Renal pelvis (tissue), 1 donor: ENCODE measurements at regions not wholly inside any gene's neighbourhood (a gene's known extent, or its start where the extent isn't known, plus 50 kb on each side); places are given as distances from the start of the nearest gene placed in this dataset.
A peak's percentile ranks its signal among the peaks of the same experiment; 100 is the strongest.

Experiments used
- DNase-seq: peaks from one replicate; pipeline ENCODE4 v3.0.0-alpha.2; 2013

DNA sequence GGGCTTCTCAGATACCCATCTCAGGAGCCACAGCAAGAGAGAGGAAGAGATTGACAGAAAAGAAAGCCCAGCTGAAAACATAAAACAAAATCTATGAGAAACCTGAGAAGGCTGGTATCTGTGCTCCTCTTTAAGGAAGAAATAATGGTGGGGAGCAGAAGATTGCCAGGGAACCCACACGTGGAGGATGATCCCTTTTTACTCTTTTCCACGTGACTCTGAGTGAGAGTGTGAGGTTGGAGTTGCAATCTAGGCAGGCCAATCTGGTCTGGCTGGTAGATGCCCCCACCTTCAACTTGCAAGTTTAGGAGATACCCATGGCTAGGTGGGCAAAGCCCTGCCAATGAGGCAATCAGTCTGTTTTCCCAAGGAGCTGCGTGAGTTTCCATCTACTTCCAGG, 202.3 kb downstream of the TENT4A start:
- no peak for DNase-seq

DNA sequence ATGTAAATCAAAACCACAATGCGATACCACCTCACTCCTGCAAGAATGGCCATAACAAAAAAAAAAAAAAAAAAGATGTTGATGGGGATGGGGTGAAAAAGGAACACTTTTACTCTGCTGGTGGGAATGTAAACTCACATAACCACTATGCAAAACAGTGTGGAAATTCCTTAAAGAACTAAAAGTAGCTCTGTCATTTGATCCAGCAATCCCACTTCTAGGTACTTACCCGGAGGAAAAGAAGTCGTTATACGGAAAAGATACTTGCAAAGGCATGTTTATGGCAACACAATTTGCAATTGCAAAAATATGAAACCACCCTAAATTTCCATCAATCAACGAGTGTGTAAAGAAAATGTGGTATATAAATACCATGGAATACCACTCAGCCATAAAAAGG, 205.0 kb downstream of the TENT4A start:
- DNase-seq, result no peak

DNA sequence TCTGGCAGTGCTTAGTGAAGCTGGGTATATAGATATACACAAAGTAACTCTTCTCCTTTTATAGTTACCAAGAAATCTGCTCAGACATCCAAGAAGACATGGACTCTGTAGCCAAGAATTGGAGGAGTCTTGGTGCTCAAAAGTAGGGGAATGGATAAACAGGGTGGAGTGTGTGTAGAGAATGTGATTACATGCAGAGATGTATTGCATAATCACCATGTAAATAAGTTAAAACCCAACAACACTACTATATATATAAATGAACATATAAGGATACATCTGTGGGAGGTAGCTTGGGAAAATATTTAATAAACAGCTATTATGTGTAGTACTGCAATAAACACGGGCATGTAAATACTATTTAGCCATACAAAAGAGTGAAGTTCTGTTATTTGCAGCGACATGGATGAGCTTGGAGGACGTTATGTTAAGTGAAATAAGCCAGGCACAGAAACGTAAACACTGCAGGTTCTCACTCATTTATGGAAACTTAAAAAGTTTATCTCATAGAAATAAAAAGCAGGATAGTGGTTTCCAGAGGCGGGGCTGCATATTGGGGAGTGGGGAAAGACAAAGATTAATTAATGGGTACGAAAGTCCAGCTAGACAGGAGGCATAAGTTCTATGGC, 207.5 kb downstream of the TENT4A start:
- DNase-seq, result no peak

DNA sequence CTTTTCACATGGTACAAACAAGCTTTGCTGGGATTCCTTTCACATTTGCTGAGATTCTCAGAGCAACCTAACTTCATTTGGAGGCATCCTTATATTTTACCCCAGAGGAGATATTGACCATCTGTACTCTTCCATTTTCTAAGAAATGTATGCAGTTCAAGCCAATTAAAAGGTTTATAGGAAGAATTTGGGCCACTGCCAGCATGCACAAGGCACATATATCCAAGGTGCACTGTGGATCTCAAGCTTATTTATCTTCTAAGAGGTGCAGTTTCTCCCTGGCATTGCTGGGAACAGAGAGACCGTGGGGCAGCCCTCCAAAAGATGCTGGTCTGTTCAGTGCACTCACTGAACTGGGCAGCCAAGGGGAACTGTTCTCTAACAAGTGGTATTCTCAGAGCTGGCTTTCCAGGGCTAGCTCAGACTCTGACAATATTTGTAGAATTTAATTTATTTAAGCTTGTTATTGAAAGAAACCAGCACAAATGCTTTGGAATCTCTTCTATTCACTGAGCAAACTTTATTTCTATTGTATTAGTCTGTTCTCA, 213.3 kb downstream of the TENT4A start:
- DNase-seq, result no peak

DNA sequence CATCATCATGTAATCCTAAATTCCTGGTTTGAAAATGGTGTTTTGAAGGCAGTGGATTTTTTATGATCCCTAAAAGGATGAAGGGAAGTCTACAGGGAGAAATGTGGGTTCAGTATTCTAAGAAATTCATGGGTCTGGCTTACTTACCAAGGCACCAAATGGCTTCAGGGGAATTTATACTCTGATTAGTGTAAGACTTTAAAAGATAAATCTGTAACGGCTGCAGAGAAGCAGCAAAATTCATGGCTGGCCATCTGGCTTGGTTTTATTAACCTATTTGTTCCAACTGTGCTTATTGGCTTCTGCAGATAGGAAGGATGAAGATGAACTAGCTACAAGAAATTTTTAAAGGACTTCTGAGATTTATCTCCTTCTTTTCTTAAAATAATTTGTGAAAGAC, 222.8 kb downstream of the TENT4A start:
- DNase-seq, result no peak

DNA sequence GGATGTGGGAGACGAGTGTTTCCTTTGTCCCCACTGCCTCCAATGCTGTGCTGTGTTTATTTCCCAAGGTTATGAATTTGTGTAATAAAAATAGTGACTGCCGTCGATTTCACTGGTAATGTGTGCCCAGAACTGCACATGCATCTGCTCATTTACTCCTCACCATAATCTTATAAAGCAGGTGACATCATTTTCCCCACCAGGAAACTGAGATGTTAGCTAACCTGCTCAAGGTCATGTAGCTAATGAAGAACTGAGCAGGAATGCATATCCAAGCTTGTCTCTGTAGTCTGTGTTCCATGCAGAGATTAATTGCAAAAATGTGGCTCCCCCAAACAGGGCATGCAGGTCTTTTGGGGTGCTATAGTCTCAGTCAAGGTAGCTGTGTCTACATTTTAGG, 224.4 kb downstream of the TENT4A start:
- no peak for DNase-seq

DNA sequence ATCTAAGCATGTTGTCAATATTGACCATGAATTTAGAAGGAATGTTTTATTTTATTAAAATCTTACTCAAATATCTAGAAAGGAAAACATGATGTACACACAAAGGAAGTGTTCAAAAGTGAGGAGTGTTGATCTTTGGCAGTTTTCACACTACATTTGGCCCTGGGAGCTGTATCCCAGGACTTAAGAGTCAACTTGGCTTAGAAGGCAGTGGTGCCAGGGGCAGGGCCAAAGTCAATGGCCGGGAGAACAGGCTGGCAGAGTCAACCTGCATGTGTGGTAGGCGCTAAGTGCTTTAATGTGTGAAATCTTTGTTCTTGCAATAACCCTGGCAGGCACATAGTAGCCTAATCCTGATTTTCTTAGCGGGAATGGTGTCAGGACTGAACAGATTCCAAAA, 228.4 kb downstream of the TENT4A start:
- no peak for DNase-seq

DNA sequence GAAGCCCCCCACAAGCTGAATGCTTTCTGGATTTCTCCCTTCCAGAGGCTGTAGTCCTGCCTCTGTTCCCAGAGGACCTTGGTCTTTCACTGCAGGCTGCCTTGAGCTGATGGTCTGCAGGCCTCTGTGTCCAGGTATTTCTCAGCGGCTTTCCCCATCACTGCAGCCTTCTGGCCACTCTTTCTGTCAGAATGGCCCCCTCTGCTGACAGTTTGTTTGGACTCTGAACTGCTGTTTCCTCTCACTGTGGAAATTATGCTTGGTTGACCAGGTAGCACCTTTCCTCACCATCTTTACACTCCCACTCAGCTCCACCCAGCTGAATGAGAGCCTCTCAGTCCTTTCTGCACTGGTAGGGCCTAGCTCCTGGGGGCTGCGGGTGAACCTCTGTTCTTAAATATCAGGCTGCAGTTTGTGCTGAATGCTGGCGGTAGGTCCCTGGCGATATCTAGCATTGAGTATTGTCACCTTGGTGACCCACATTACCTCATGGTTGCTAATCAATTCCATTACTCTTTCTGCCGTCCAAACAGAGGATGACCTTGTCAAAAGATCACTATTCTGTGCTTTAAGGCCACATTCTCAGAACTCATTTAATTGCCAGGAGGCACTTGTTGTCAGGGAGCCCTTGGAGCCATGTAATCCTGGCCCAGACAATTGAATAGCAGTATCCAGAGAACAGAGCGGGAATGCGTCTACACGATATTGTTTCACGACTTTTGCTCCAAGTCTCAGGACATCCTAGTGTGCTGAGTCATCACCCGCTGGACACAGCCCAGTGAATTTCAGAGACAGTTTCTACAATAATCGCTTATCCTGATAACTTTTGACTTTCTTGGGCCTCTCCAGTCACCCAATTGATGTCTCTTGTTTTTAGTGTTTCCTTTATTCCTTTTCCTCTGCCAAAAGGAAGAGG, 230.2 kb downstream of the TENT4A start:
- DNase-seq, result no peak

DNA sequence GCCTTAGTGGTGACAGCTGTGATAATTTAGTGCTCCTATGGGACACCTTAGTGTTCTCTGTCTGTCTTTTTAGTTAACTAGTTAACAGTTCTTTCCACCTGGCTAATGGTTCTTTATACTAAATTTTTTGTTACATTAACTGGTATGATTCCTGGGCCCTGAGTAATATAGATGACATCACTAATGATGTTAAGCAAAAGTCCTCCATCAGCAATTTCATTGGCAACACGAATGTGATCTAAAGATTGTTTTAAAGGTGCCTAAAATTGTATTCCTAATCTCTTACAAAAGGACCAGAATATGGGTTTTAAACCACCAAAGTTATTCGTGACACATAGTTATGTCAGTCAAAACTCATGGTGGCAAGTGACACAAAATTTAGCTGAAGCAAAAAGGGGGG, 235.3 kb downstream of the TENT4A start:
- DNase-seq, result no peak

DNA sequence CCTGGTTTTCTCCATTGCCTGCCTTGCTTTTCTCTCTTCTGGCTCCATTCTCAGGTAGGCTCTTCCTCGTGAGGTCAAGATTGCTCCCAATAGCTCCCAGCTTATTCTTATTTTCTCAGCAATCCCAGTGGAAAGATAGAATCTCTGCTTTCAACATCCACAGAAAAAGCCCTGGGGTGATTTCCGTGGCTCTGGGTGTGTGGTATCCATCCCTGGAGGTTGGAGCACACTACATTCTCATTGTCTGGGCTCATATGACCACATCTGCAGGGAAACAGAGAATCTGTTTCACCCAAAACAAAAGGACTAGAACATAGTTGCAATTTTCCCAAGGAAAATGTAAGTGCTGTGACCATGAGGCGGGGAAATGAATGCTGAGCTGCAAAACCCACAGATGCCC, 236.0 kb downstream of the TENT4A start:
- no peak for DNase-seq

DNA sequence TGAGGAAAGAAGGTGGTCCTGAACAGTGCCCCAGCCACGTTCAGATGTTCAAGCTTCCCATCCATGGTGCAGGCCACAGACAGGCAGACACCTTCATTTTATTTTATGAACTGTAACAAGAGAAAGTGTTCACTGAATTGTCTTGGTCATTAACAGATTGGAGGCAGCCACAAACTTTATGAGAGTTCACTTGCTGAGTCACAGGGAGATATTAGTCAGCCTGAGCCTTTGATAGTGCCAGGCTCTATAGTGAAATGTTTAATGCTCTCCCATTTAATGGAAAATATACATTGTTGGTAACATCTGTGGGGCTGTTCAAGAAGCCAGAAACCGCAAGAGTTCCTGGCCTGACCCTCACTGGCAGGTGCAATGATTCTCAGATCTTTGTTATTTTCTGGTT, 237.0 kb downstream of the TENT4A start:
- DNase-seq, result no peak

DNA sequence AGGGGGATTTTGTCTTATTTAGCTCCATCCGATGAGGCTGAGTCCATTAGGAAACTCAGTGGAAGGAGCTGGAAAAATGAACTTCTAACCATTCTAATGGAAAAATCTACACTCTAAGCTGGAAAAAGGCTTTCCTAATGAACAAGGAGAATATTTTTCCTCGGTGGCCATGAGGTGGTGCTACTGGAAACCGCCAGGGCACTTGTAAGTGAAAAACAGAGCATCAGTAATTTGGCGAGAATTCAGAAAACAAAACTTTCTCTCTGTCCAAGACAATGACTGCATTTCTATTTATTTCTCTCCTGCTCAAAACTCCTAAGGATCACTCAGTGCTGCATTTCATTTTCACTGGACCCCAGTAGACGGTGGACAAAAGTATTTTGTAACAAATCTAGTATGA, 237.6 kb downstream of the TENT4A start:
- DNase-seq, result no peak

DNA sequence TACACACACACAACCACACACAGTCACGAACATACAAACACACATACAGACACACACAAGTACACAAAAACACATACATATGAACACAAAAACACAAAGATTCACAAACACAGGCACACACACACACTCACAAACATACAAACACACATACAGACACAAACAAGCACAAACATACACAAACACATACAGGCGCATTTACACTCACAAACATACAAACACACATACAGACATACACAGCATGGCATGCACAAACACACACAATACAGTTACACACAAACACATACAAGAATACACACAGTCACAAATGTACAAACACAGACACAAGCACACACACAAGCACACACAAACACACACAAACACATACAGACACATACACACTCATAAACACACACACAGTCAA, 247.9 kb downstream of the TENT4A start:
- DNase-seq, result no peak

DNA sequence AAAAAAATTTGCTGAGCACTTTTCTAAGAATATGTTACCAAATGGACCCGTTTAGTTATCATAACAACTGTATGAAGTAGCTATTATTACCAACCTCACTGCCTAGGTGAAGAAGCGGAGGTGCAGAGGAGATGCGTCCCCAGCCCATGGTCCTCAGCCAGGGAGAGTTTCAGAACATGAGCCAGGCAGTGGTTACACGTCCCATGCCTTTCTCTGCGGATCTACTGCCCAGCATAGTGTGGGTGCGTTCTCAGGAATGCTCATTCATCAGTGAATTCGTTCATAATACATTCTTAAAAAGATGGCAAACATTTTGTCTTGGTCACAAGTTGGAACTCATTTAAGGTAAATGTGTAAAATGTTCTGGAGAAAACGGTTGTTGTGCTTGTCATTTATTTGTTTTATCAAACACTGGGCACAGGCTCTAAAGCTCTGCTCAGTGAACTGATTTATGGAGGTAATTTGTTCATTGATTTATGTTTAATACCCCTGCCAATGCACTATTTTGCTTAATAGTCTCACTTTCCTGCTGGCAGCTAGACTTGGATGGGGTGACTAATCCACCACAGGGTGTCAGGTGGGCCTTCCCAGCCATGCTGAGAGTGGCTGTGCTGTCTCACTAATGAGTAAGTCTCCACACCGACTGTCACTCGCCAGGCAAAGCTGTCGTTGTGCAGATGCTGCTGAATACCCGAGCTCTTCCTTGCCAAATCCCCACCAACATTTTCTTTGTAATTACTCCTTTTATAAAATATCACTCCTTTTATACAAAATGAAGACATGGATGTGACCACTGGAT, 248.8 kb downstream of the TENT4A start:
- no peak for DNase-seq

DNA sequence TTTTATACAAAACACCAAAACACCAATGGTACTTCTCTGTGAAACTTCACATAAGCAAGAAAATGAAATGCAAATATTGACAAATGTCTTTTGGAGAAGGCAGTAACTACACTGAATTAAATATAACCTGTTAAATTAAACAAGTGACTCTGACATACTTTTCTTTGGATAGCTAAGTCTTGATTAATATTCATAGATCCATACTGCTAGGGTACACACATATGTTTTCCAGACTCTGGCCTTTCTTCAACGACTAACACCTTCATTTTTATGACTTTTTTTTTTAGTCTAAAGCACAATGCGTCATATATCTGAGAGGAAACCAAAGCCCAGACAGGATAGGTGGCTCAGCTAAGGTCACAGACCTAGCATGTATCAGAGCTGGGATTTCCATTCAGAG, 263.7 kb downstream of the TENT4A start:
- DNase-seq, result no peak

DNA sequence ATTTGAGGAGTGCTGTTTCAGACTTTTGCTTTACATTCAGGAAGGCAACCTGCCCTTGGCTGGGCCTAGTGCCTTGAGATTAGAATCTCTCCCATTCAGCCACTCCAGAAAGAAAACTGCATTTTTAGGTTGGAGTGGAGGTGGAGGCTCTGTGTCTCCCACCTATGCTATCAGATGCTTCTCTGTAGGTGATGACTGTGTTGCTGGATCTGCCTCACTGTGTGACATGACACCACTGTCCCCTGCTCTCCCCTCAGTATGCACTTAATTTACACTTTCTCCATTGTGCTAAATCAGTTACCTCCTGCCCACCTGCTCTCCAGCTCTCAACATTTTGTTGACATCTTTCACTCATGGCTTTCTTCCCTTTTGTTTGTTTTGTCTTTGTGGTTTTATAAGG, 265.8 kb downstream of the TENT4A start:
- no peak for DNase-seq

DNA sequence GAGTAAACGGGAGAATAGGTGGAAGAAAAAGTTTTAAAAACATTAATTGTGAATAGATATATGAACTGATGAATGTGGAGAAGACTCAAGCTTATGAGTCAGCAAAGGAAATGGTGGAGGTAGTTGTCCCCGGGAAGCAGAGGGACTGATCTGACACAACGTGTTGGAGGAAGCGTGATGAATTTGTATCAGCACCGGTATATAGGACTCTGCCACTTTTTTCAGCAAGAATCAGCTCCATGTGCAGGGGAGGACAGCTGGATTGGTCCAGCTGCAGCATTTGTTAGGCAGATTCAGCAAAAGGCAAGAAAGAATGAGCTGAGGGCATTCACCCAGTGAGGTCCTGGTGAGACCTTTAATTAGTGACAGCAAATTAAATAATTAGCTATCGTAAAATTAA, 276.0 kb downstream of the TENT4A start:
- DNase-seq, result no peak

DNA sequence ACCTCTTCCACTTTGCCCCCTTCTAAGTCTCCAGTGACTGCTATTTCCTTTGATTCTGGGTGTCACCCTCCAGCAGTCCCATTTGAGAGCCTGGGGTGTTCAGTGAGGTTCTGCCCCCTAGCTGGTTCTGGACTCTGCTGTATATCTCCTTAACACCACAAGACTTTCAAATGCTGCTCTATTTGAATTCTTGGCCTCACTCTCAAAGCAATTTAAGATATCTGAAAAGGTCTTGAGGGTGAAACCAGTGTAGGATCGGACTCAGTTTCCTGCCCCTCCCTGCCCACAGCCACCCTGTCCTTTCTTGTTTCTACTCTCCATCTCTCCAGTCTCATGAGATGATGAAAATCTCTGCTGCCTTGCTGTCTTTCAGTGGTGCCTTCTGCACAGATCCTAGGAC, 280.9 kb downstream of the TENT4A start:
- no peak for DNase-seq

DNA sequence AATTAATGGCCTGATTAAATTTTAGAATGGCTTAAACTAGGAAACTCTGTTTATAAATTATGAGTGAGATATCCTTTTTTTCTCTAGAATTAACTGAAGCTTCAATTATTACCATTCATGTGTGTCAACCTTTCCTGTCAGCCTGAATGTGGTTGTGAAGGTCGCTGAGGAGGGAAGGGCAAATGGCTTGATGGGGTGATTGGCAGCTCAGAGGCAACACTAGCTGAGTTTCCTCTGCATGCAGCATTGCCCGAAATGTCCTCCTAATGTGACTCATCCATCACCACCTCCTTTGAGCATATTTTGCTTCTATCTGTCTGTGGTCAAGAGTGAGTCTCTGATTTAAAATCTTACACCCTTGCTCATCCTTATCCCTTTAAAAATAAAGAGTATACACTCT, 281.9 kb downstream of the TENT4A start:
- DNase-seq, result no peak

DNA sequence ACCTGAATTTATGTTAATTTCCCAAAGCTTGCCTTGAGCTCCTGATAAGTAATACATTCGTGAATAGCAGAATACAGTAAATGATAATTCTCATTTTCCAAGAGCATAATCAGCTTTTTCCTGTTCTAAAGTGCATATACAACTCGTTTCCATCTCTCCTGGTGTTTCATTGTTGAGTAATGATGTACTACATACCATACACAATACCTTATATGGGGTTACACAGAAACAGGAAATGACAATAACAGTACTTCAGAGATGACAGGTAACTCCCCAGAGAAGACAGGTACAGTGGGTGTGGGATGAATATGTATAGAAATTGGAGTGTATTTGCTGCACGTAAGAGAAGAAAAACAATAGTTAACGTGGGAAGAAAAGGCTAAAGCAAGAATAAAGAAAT, 287.1 kb downstream of the TENT4A start:
- no peak for DNase-seq

DNA sequence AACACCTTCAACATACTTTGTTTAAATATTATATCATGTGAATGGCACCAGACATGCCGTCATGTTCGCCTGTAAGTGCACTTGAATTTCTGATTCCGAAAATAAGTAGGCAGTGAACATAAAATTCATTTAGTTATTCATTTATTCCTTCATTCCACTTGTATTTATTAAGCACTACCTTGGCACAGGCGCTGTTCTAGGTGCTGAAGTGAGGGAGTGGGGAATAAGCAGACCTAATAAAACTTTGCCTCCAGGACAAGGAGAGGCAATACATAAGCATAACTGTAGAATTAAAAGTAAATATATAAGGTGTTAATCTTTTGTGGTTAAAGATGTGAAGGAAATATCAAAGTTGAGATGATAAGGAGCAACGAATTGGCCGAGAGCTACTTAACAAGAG, 297.4 kb downstream of the TENT4A start:
- peak; percentile 21 for DNase-seq

DNA sequence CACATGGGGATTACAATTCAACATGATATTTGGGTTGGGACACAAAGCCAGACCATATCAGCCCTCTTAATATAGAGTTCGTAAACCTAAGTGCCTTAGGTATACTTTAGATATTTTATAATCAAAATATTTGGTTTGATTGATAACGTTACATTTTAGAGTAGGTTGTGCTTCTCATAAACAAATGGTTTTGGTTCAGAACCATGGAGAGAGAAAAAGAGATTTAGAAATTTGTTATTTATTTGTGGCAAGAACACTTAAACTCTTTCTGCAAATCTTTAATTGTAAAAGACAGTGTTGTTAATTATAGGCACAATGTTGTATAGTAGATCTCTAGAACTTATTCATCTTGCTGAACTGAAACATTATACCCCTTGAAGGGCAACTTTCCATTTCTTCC, 298.8 kb downstream of the TENT4A start:
- no peak for DNase-seq

DNA sequence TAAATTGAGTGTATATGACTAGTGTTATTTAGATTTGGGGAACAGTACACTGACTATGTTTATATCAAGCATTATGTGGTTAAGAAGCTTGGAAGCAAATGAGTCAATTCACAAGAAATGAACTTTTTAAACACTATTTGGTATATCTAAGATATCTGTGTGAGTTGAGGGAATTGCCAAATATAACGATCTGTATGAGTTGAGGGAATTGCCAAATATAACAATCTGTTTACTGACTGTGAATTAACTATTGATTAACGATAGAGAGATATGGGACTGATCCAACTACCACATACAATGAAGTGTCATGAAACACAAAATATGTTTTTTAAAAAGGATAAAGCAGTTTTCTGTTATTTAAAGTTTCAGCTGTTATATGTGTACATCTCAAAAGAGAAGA, 301.4 kb downstream of the TENT4A start:
- no peak for DNase-seq
